ENCODE measurements at regions not wholly inside any gene's neighbourhood (a gene's known extent, or its start where the extent isn't known, plus 50 kb on each side); places are given as distances from the start of the nearest gene placed in this dataset.
"Not testable (repeated sequence)": the region's sequence is repeated elsewhere in the genome, so short reads cannot be mapped to it uniquely, and the experiment has no call there.

GRCh38 chr5:1958211-1959010 lies 75.7 kb upstream of the IRX4 start:
- no peak for DNase-seq (ENCODE audit: low read depth)

GRCh38 chr5:1955586-1955985 lies 72.9 kb upstream of the IRX4 start:
- no peak for DNase-seq (ENCODE audit: low read depth)

GRCh38 chr5:1953710-1954109 lies 71.0 kb upstream of the IRX4 start:
- not testable (repeated sequence) for DNase-seq (ENCODE audit: low read depth)

- no peak for DNase-seq (ENCODE audit: low read depth)
Observed at GRCh38 chr5:1952444-1953099, 69.8 kb upstream of the IRX4 start.

GRCh38 chr5:1952021-1952420 lies 69.3 kb upstream of the IRX4 start:
- DNase-seq (ENCODE audit: low read depth): no peak

- no peak for DNase-seq (ENCODE audit: low read depth)
Observed at GRCh38 chr5:1951165-1951816, 68.6 kb upstream of the IRX4 start.

- no peak for DNase-seq (ENCODE audit: low read depth)
Observed at GRCh38 chr5:1950708-1951103, 68.0 kb upstream of the IRX4 start.

GRCh38 chr5:1950096-1950707 lies 67.5 kb upstream of the IRX4 start:
- no peak for DNase-seq (ENCODE audit: low read depth)

- DNase-seq (ENCODE audit: low read depth): no peak
Observed at GRCh38 chr5:1949253-1949652, 66.5 kb upstream of the IRX4 start.

- no peak for DNase-seq (ENCODE audit: low read depth)
Observed at GRCh38 chr5:1948663-1949191, 66.0 kb upstream of the IRX4 start.

- no peak for DNase-seq (ENCODE audit: low read depth)
Observed at GRCh38 chr5:1948111-1948510, 65.4 kb upstream of the IRX4 start.

- no peak for DNase-seq (ENCODE audit: low read depth)
Observed at GRCh38 chr5:1946776-1947175, 64.1 kb upstream of the IRX4 start.

GRCh38 chr5:1946122-1946677 lies 63.5 kb upstream of the IRX4 start:
- DNase-seq (ENCODE audit: low read depth): no peak

GRCh38 chr5:1945606-1946005 lies 62.9 kb upstream of the IRX4 start:
- DNase-seq (ENCODE audit: low read depth): no peak

GRCh38 chr5:1944408-1944807 lies 61.7 kb upstream of the IRX4 start:
- DNase-seq (ENCODE audit: low read depth): no peak

- no peak for DNase-seq (ENCODE audit: low read depth)
Observed at GRCh38 chr5:1943481-1943880, 60.8 kb upstream of the IRX4 start.

- DNase-seq (ENCODE audit: low read depth): no peak
Observed at GRCh38 chr5:1942630-1943029, 59.9 kb upstream of the IRX4 start.

- no peak for DNase-seq (ENCODE audit: low read depth)
Observed at GRCh38 chr5:1942158-1942557, 59.4 kb upstream of the IRX4 start.

- no peak for DNase-seq (ENCODE audit: low read depth)
Observed at GRCh38 chr5:1939256-1939655, 56.5 kb upstream of the IRX4 start.

- no peak for DNase-seq (ENCODE audit: low read depth)
Observed at GRCh38 chr5:1938310-1939000, 55.7 kb upstream of the IRX4 start.

GRCh38 chr5:1937590-1937989 lies 54.9 kb upstream of the IRX4 start:
- no peak for DNase-seq (ENCODE audit: low read depth)

- DNase-seq (ENCODE audit: low read depth): no peak
Observed at GRCh38 chr5:1936901-1937300, 54.2 kb upstream of the IRX4 start.

Data from fibroblast of the conjunctiva (primary cell).